B cell (primary cell): ENCODE measurements at regions not wholly inside any gene's neighbourhood (a gene's known extent, or its start where the extent isn't known, plus 50 kb on each side); places are given as distances from the start of the nearest gene placed in this dataset.

ENCODE experiments used
- ATAC-seq: fragments of 200-7000 bp; cut with Tn5 transposase; one replicate; pipeline ENCODE4 v1.10.0; 2021; ENCODE audit warnings: low read depth, mild to moderate bottlenecking, moderate number of reproducible peaks, moderate library complexity
- CTCF ChIA-PET: fragments of 350-600 bp; sonication (Branson Sonifier 250); formaldehyde crosslinking; loops from one replicate; lab custom pipeline; 2021; ENCODE audit warnings: antibody characterized with exemption, inconsistent platforms; lab: Charles Lee
- POLR2A ChIA-PET: fragments of 350-600 bp; sonication (Branson Sonifier 250); formaldehyde crosslinking; loops from one replicate; lab custom pipeline; 2021; ENCODE audit warnings: antibody characterized with exemption; lab: Charles Lee
- DNase-seq: peaks from one replicate; pipeline ENCODE4 v3.0.0; 2013
- H2AFZ ChIP-seq: 2 replicates; pipeline ENCODE4 v1.6.1; 2012; ENCODE audit warnings: mild to moderate bottlenecking, low read depth, low read length; ENCODE audit not compliant: insufficient read depth, poor library complexity, severe bottlenecking
- H3K27ac ChIP-seq, 2 donors: 1 replicate in 1 of 2; 2 replicates in 1 of 2; pipeline ENCODE4 v1.5.1; 2012 to 2013; ENCODE audit warnings: low read length in 2 of 2, mild to moderate bottlenecking in 2 of 2, moderate library complexity in 1 of 2
- H3K27me3 ChIP-seq, 4 experiments: fragments of 200-600 bp in 1 of 4; sonication (generic) in 1 of 4; replicated peaks in 1 of 4; 1 replicate in 2 of 4; 2 replicates in 2 of 4; pipeline versions ENCODE4 v1.6.1 to v1.7.0; 2013 to 2016; ENCODE audit warnings: low read length in 3 of 4, mild to moderate bottlenecking in 2 of 4, mixed read lengths in 1 of 4, moderate library complexity in 1 of 4; ENCODE audit not compliant: insufficient read depth in 4 of 4, control insufficient read depth in 3 of 4; ENCODE audit errors: control extremely low read depth in 1 of 4
- H3K36me3 ChIP-seq, 2 experiments: replicated peaks in 1 of 2; 1 replicate in 1 of 2; 2 replicates in 1 of 2; pipeline versions ENCODE4 v1.6.1 to v1.7.1; 2013; ENCODE audit warnings: low read length in 1 of 2; ENCODE audit not compliant: insufficient read depth in 2 of 2, control insufficient read depth in 1 of 2; ENCODE audit errors: control extremely low read depth in 1 of 2, extremely low read depth in 1 of 2
- H3K4me1 ChIP-seq, 2 donors: fragments of 200-600 bp in 1 of 2; sonication (generic) in 1 of 2; 1 replicate in 1 of 2; 2 replicates in 1 of 2; pipeline versions ENCODE4 v1.5.1 to v1.6.1; 2013 to 2017; ENCODE audit warnings: low read length in 2 of 2; ENCODE audit not compliant: control insufficient read depth in 2 of 2, insufficient read depth in 2 of 2
- H3K4me2 ChIP-seq: replicated peaks from 2 replicates; pipeline ENCODE3; 2012; ENCODE audit warnings: mild to moderate bottlenecking, low read depth, low read length; ENCODE audit not compliant: poor library complexity, severe bottlenecking
- H3K4me3 ChIP-seq, 5 experiments: fragments of 200-600 bp in 1 of 5; sonication (generic) in 1 of 5; 1 replicate in 3 of 5; 2 replicates in 2 of 5; pipeline versions ENCODE4 v1.5.1 to v1.7.0; 2011 to 2016; ENCODE audit warnings: low read length in 4 of 5, mild to moderate bottlenecking in 4 of 5, low read depth in 2 of 5, control low read depth in 1 of 5, moderate library complexity in 1 of 5; ENCODE audit not compliant: insufficient read depth in 1 of 5; ENCODE audit errors: control extremely low read depth in 1 of 5, extremely low read depth in 1 of 5
- H3K79me2 ChIP-seq: fragments of 200-600 bp; sonication (generic); one replicate; pipeline ENCODE4 v1.6.0; 2016; ENCODE audit warnings: low read length; ENCODE audit not compliant: control insufficient read depth, insufficient read depth
- H3K9ac ChIP-seq: fragments of 200-600 bp; sonication (generic); 2 replicates; pipeline ENCODE4 v1.6.1; 2017; ENCODE audit warnings: mild to moderate bottlenecking, low read length, moderate library complexity
- H3K9me3 ChIP-seq, 3 donors: one replicate each; pipeline versions ENCODE4 v1.6.1 to v1.7.1; 2013; ENCODE audit warnings: low read length in 2 of 3; ENCODE audit not compliant: control insufficient read depth in 2 of 3, insufficient read depth in 1 of 3; ENCODE audit errors: control extremely low read depth in 1 of 3
- H4K20me1 ChIP-seq: 2 replicates; pipeline ENCODE4 v1.6.0; 2012; ENCODE audit warnings: mild to moderate bottlenecking, low read length; ENCODE audit not compliant: insufficient read depth, control insufficient read depth, poor library complexity, severe bottlenecking
- H3K27ac Mint-ChIP-seq: one replicate; pipeline ENCODE4 v1.8.0; 2021; ENCODE audit warnings: mixed read lengths
- H3K27me3 Mint-ChIP-seq: one replicate; pipeline ENCODE4 v1.8.0; 2021; ENCODE audit warnings: mixed read lengths
- H3K4me1 Mint-ChIP-seq: one replicate; pipeline ENCODE4 v1.8.0; 2021; ENCODE audit warnings: mixed read lengths
- H3K4me3 Mint-ChIP-seq: one replicate; pipeline ENCODE4 v1.8.0; 2021; ENCODE audit warnings: mixed read lengths
- H3K9me3 Mint-ChIP-seq: one replicate; pipeline ENCODE4 v1.8.0; 2022; ENCODE audit warnings: mixed read lengths; ENCODE audit not compliant: insufficient read depth
- CTCF ChIP-seq: fragments of 200-600 bp; IDR thresholded peaks from one replicate; pipeline ENCODE4 v1.8.0; 2022; ENCODE audit warnings: antibody characterized with exemption, mild to moderate bottlenecking
- EZH2 ChIP-seq: IDR thresholded peaks from 2 replicates; pipeline ENCODE4 v1.6.1; 2012; ENCODE audit warnings: borderline replicate concordance, low read depth, mild to moderate bottlenecking, moderate library complexity, low read length; ENCODE audit not compliant: insufficient read depth, poor library complexity, severe bottlenecking
- WGBS: methylation state at CpG from one replicate; pipeline ENCODE4 v1.1.5; 2013; ENCODE audit warnings: missing lambda C conversion rate; ENCODE audit not compliant: insufficient coverage; 5-methylcytosine and 5-hydroxymethylcytosine counted together
- intact Hi-C: fragments of 100-400 bp; cut with micrococcal nuclease; formaldehyde crosslinking; loops from one replicate; pipeline ENCODE4 v1.10.0; 2022

DNA sequence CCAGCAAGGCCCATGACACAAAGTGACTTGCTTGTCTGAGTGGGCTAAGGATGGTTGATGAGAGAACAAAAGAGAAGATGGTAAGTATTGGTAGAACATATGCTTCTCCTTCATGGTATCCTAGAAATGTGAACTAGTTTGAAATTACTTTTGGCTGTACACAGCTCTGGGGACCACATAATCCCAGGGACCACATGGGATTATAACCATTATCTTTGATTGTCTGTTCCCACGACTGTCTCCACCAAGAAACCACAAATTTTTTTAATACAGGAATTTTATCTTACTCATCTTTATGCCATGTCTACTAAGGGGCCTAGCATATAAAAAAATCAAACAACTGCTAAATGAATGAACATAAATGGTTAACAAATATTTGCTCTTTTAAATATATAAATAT is 155.3 kb upstream of the PRICKLE2 start:
- Histone ChIP-seq H2AFZ (no peak overlapping the region), H3K36me3 (no peaks in the 10 kb centered on the region), H3K27ac (no peak overlapping the region), H3K9me3 (no peaks in the 10 kb centered on the region), H3K9ac (no peak overlapping the region), H3K79me2 (no peaks in the 10 kb centered on the region), H3K4me2 (no peak overlapping the region), H4K20me1 (no peaks in the 10 kb centered on the region), H3K4me3 (no peak overlapping the region), H3K4me1 (no peaks in the 10 kb centered on the region), H3K27me3 (no peaks in the 10 kb centered on the region)
- no peak for ATAC-seq
- Mint-ChIP-seq H3K4me1 (no peaks in the 10 kb centered on the region), H3K9me3 (peaks cover 3% of the 10 kb centered on the region), H3K4me3 (no peak overlapping the region), H3K27ac (no peak overlapping the region), H3K27me3 (no peaks in the 10 kb centered on the region)
- ChIA-PET CTCF (no interaction called here), POLR2A (no interaction called here)
- DNase-seq: no peak
- WGBS: no CpG with 5 or more reads among the region's 1 CpG
- intact Hi-C loops: no loop called here
- TF ChIP-seq CTCF: no peak

- Mint-ChIP-seq H3K27me3 (no peaks in the 10 kb centered on the region), H3K9me3 (peaks cover 3% of the 10 kb centered on the region)
These were observed 154.0 kb upstream of the PRICKLE2 start for GRCh38 chr3:64379221-64379620.

More at GRCh38 chr3:64379221-64379620, 154.0 kb upstream of the PRICKLE2 start:
- Histone ChIP-seq H3K4me2 (no peak overlapping the region), H3K36me3 (no peaks in the 10 kb centered on the region), H3K27me3 (no peaks in the 10 kb centered on the region), H3K4me3 (no peak overlapping the region), H3K9me3 (no peaks in the 10 kb centered on the region), H2AFZ (no peak overlapping the region), H3K9ac (no peak overlapping the region), H3K79me2 (no peaks in the 10 kb centered on the region), H3K4me1 (no peaks in the 10 kb centered on the region), H3K27ac (no peak overlapping the region), H4K20me1 (no peaks in the 10 kb centered on the region)
- DNase-seq (no peak), ATAC-seq (no peak)
- TF ChIP-seq EZH2: no peak
- no peak for TF ChIP-seq CTCF
- no peak overlapping the region for H3K27ac Mint-ChIP-seq
- intact Hi-C loops: no loop called here
- CTCF ChIA-PET: no interaction called here
- H3K4me1 Mint-ChIP-seq: no peaks in the 10 kb centered on the region
- POLR2A ChIA-PET: no interaction called here
- no peak overlapping the region for H3K4me3 Mint-ChIP-seq
- WGBS: no CpG with 5 or more reads among the region's 5 CpGs
